GM12891 (cell line): ENCODE measurements at regions not wholly inside any gene's neighbourhood (a gene's known extent, or its start where the extent isn't known, plus 50 kb on each side); places are given as distances from the start of the nearest gene placed in this dataset.

Experiments
- DNase-seq: peaks from one replicate; pipeline ENCODE4 v3.0.0; 2011; ENCODE audit warnings: low spot score; ENCODE audit not compliant: insufficient read length
- FAIRE-seq: peaks from 2 replicates; lab custom pipeline; 2011; peaks lifted over from hg19 to GRCh38; lab: Jason Lieb, UNC
- PAX5 ChIP-seq: IDR thresholded peaks from 2 replicates; pipeline ENCODE4 v1.6.1; 2011; ENCODE audit warnings: low read length, moderate library complexity, mild to moderate bottlenecking; ENCODE audit not compliant: insufficient read depth, severe bottlenecking
- POLR2A ChIP-seq: IDR thresholded peaks from 2 replicates; pipeline ENCODE4 v1.6.1; 2011; ENCODE audit warnings: low read depth, low read length, control low read depth
- POLR2AphosphoS5 ChIP-seq: IDR thresholded peaks from 2 replicates; pipeline ENCODE4 v1.6.1; 2011; ENCODE audit warnings: low read depth, low read length, control low read depth
- POU2F2 ChIP-seq: IDR thresholded peaks from 2 replicates; pipeline ENCODE4 v1.6.1; 2011; ENCODE audit warnings: low read depth, mild to moderate bottlenecking, control low read depth, low read length, moderate library complexity
- SPI1 ChIP-seq: IDR thresholded peaks from 2 replicates; pipeline ENCODE4 v1.6.1; 2011; ENCODE audit warnings: low read depth, low read length, control low read depth
- TAF1 ChIP-seq: IDR thresholded peaks from 2 replicates; pipeline ENCODE4 v1.6.1; 2011; ENCODE audit warnings: low read depth, low read length, control low read depth

- TF ChIP-seq TAF1 (no peak), POLR2A (no peak), PAX5 (no peak), POLR2AphosphoS5 (no peak), SPI1 (no peak), POU2F2 (no peak)
- DNase-seq: no peak
- FAIRE-seq: no peak
These were observed 1198.8 kb upstream of the SPRY2 start for GRCh38 chr13:81539643-81540150.

- no peak for FAIRE-seq
- no peak for DNase-seq
- TF ChIP-seq POLR2A (no peak), POLR2AphosphoS5 (no peak), TAF1 (no peak), PAX5 (no peak), POU2F2 (no peak), SPI1 (peak; percentile 42; the same call in 1 of the 2 replicates)
These were observed 1158.0 kb upstream of the SPRY2 start for GRCh38 chr13:81498969-81499368.

- FAIRE-seq: no peak
- TF ChIP-seq POLR2A (no peak), SPI1 (no peak), POLR2AphosphoS5 (no peak), TAF1 (no peak), POU2F2 (no peak), PAX5 (no peak)
- no peak for DNase-seq
These were observed 1152.2 kb upstream of the SPRY2 start for GRCh38 chr13:81493144-81493543.

- FAIRE-seq (no peak), DNase-seq (no peak)
- TF ChIP-seq POU2F2 (no peak), TAF1 (no peak), SPI1 (no peak), PAX5 (no peak)
These were observed 1151.5 kb upstream of the SPRY2 start for GRCh38 chr13:81492449-81492848.

GRCh38 chr13:81488021-81488420 is 1147.1 kb upstream of the SPRY2 start:
- DNase-seq (no peak), FAIRE-seq (no peak)
- TF ChIP-seq POLR2AphosphoS5: no peak
- no peak for TF ChIP-seq TAF1
- no peak for TF ChIP-seq SPI1
- no peak for TF ChIP-seq POU2F2
- TF ChIP-seq POLR2A: no peak
- no peak for TF ChIP-seq PAX5

GRCh38 chr13:81487151-81487550 is 1146.2 kb upstream of the SPRY2 start:
- TF ChIP-seq TAF1 (no peak), POLR2AphosphoS5 (no peak), PAX5 (no peak), POLR2A (no peak), SPI1 (no peak), POU2F2 (no peak)
- FAIRE-seq (no peak), DNase-seq (no peak)

- FAIRE-seq: no peak
- DNase-seq: no peak
- TF ChIP-seq POLR2A (no peak), POLR2AphosphoS5 (no peak), TAF1 (no peak), POU2F2 (no peak), PAX5 (no peak)
These were observed 1139.7 kb upstream of the SPRY2 start for GRCh38 chr13:81480634-81481033.

- TF ChIP-seq POLR2A: no peak
- TF ChIP-seq TAF1: no peak
- TF ChIP-seq POLR2AphosphoS5: no peak
- no peak for TF ChIP-seq SPI1
- TF ChIP-seq POU2F2: no peak
- TF ChIP-seq PAX5: no peak
- FAIRE-seq: no peak
These were observed 1132.5 kb upstream of the SPRY2 start for GRCh38 chr13:81473366-81473899.

GRCh38 chr13:81458170-81458569 is 1117.2 kb upstream of the SPRY2 start:
- DNase-seq (no peak), FAIRE-seq (no peak)
- no peak for TF ChIP-seq TAF1
- no peak for TF ChIP-seq PAX5
- no peak for TF ChIP-seq POLR2A
- TF ChIP-seq POU2F2: no peak

More at GRCh38 chr13:81473366-81473899, 1132.5 kb upstream of the SPRY2 start:
- no peak for DNase-seq

- no peak for FAIRE-seq
- no peak for DNase-seq
- TF ChIP-seq SPI1: no peak
- TF ChIP-seq TAF1: no peak
- TF ChIP-seq PAX5: no peak
- no peak for TF ChIP-seq POLR2AphosphoS5
- TF ChIP-seq POU2F2: no peak
- TF ChIP-seq POLR2A: no peak
These were observed 1105.5 kb upstream of the SPRY2 start for GRCh38 chr13:81446441-81446840.
